Testis (tissue), 2 donors: ENCODE measurements at regions not wholly inside any gene's neighbourhood (a gene's known extent, or its start where the extent isn't known, plus 50 kb on each side); places are given as distances from the start of the nearest gene placed in this dataset.

Experiments used
- POLR2A ChIP-seq: fragments of 450-650 bp; IDR thresholded peaks from one replicate; pipeline ENCODE4 v1.6.1; 2017; ENCODE audit warnings: antibody characterized with exemption, mild to moderate bottlenecking, moderate library complexity
- TF ChIP-seq, protein P1 (sequence below), 3 experiments: fragments of 450-650 bp in 2 of 3; fragments of 200-600 bp in 1 of 3; sonication (generic) in 1 of 3; IDR thresholded peaks; one replicate each; pipeline ENCODE4 v1.5.1; 2016 to 2019; ENCODE audit warnings: antibody characterized with exemption in 3 of 3, mild to moderate bottlenecking in 2 of 3, moderate library complexity in 1 of 3

DNA sequence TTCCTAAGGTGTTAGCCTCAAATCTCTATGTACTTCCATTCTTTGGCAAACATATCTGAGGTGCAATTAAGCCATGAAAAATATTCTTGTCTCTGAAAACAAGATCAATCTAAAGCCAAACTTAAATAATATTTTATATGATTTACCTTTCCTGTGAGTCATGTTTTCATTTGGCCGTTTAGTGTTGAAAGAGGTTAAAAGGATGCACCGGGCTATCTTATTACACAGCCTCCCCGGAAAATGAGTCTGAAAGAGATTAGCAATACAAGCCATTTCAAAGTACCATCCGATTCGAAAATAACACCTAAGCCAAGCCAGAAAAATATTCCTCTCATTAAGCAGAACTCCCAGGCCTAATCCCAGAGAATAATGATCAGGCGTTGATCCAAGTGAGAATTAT lies 161.5 kb upstream of the EPHA5 start:
- TF ChIP-seq, protein P1, sequence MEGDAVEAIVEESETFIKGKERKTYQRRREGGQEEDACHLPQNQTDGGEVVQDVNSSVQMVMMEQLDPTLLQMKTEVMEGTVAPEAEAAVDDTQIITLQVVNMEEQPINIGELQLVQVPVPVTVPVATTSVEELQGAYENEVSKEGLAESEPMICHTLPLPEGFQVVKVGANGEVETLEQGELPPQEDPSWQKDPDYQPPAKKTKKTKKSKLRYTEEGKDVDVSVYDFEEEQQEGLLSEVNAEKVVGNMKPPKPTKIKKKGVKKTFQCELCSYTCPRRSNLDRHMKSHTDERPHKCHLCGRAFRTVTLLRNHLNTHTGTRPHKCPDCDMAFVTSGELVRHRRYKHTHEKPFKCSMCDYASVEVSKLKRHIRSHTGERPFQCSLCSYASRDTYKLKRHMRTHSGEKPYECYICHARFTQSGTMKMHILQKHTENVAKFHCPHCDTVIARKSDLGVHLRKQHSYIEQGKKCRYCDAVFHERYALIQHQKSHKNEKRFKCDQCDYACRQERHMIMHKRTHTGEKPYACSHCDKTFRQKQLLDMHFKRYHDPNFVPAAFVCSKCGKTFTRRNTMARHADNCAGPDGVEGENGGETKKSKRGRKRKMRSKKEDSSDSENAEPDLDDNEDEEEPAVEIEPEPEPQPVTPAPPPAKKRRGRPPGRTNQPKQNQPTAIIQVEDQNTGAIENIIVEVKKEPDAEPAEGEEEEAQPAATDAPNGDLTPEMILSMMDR (IDR thresholded peaks at IDR 0.05), result no peak
- TF ChIP-seq POLR2A, result no peak
